GM12878 (cell line): ENCODE measurements at regions not wholly inside any gene's neighbourhood (a gene's known extent, or its start where the extent isn't known, plus 50 kb on each side); places are given as distances from the start of the nearest gene placed in this dataset.

ENCODE experiments used
- BCL11A ChIP-seq: IDR thresholded peaks from 2 replicates; pipeline ENCODE4 v1.6.1; 2011; ENCODE audit warnings: low read depth, low read length
- EGR1 ChIP-seq, 2 experiments: IDR thresholded peaks; 1 replicate in 1 of 2; 2 replicates in 1 of 2; pipeline ENCODE4 v1.6.1; 2011 to 2012; ENCODE audit warnings: low read depth in 2 of 2, low read length in 2 of 2, borderline replicate concordance in 1 of 2, mild to moderate bottlenecking in 1 of 2, moderate library complexity in 1 of 2
- ELK1 ChIP-seq: IDR thresholded peaks from 2 replicates; pipeline ENCODE4 v1.6.1; 2012; ENCODE audit warnings: low read depth, low read length, improper control_type of control experiment
- ESRRA ChIP-seq: IDR thresholded peaks from 2 replicates; pipeline ENCODE4 v1.6.1; 2012; ENCODE audit warnings: mild to moderate bottlenecking, low read length, improper control_type of control experiment
- HSF1 ChIP-seq: fragments of 150-350 bp; IDR thresholded peaks from 2 replicates; pipeline ENCODE4 v1.6.1; 2014; ENCODE audit warnings: mild to moderate bottlenecking, low read depth, low read length
- NR2C1 ChIP-seq: fragments of 450-650 bp; IDR thresholded peaks from 2 replicates; pipeline ENCODE4 v1.6.1; 2017; ENCODE audit warnings: antibody characterized with exemption, mild to moderate bottlenecking, moderate library complexity
- SP1 ChIP-seq: IDR thresholded peaks from one replicate; pipeline ENCODE4 v1.6.1; 2011; ENCODE audit warnings: low read depth, low read length
- SPI1 ChIP-seq: IDR thresholded peaks from 2 replicates; pipeline ENCODE4 v1.6.1; 2011; ENCODE audit warnings: low read depth, mild to moderate bottlenecking, low read length, moderate library complexity, borderline replicate concordance; ENCODE audit not compliant: insufficient read depth
- YY1 ChIP-seq: IDR thresholded peaks from 2 replicates; pipeline ENCODE4 v1.6.1; 2011; ENCODE audit warnings: low read depth, mild to moderate bottlenecking, low read length
- ZNF24 ChIP-seq: fragments of 450-650 bp; IDR thresholded peaks from 2 replicates; pipeline ENCODE4 v1.6.1; 2017; ENCODE audit warnings: antibody characterized with exemption, mild to moderate bottlenecking
- ZNF592 ChIP-seq: fragments of 450-650 bp; IDR thresholded peaks from 2 replicates; pipeline ENCODE4 v1.6.1; 2017; ENCODE audit warnings: mild to moderate bottlenecking, moderate library complexity

GRCh38 chr1:222242492-222242891, 305.4 kb downstream of the HHIPL2 start (continued):
- no peak for TF ChIP-seq HSF1
- no peak for TF ChIP-seq ZNF592
- no peak for TF ChIP-seq YY1
- no peak for TF ChIP-seq ELK1
- TF ChIP-seq EGR1 (IDR thresholded peaks at IDR 0.05; ENCODE audit: borderline replicate concordance in 1 of 2, low read depth in 2 of 2, low read length in 2 of 2) = no peak
- no peak for TF ChIP-seq NR2C1
- no peak for TF ChIP-seq SP1
- TF ChIP-seq BCL11A = no peak
- no peak for TF ChIP-seq ZNF24
- TF ChIP-seq ESRRA = no peak
- no peak for TF ChIP-seq SPI1
